Keratinocyte (primary cell): ENCODE measurements at regions not wholly inside any gene's neighbourhood (a gene's known extent, or its start where the extent isn't known, plus 50 kb on each side); places are given as distances from the start of the nearest gene placed in this dataset.

Experiments
- DNase-seq: peaks from one replicate; pipeline ENCODE4 v3.0.0-alpha.2; 2011; ENCODE audit warnings: low read depth, missing footprints, low spot score
- FAIRE-seq: peaks from 2 replicates; lab custom pipeline; 2011; peaks lifted over from hg19 to GRCh38; lab: Jason Lieb, UNC
- H2AFZ ChIP-seq: 2 replicates; pipeline ENCODE4 v1.6.0; 2012; ENCODE audit warnings: low read length, control low read depth, inconsistent platforms; ENCODE audit not compliant: control insufficient read depth
- H3K27ac ChIP-seq: 2 replicates; pipeline ENCODE4 v1.5.1; 2011; ENCODE audit warnings: low read length; ENCODE audit not compliant: control insufficient read depth, insufficient read depth
- H3K27me3 ChIP-seq: 3 replicates; pipeline ENCODE4 v1.6.0; 2011; ENCODE audit warnings: low read length; ENCODE audit not compliant: control insufficient read depth, insufficient read depth; ENCODE audit errors: extremely low read depth
- H3K36me3 ChIP-seq, 2 experiments: 2 replicates in 1 of 2; 3 replicates in 1 of 2; pipeline ENCODE4 v1.5.1; 2011; ENCODE audit warnings: low read length in 2 of 2, mild to moderate bottlenecking in 1 of 2; ENCODE audit not compliant: control insufficient read depth in 2 of 2, insufficient read depth in 2 of 2; ENCODE audit errors: extremely low read depth in 1 of 2
- H3K4me1 ChIP-seq: 3 replicates; pipeline ENCODE4 v1.5.1; 2011; ENCODE audit warnings: low read length; ENCODE audit not compliant: control insufficient read depth, insufficient read depth; ENCODE audit errors: extremely low read depth
- H3K4me2 ChIP-seq: 3 replicates; pipeline ENCODE4 v1.6.0; 2011; ENCODE audit warnings: low read depth, low read length; ENCODE audit not compliant: control insufficient read depth, insufficient read depth; ENCODE audit errors: extremely low read depth
- H3K4me3 ChIP-seq, 3 experiments: fragments of 200-600 bp in 1 of 3; sonication (generic) in 1 of 3; 2 replicates in 2 of 3; 3 replicates in 1 of 3; pipeline ENCODE4 v1.5.1; 2011 to 2016; ENCODE audit warnings: low read length in 3 of 3, mild to moderate bottlenecking in 3 of 3, control low read depth in 2 of 3, inconsistent platforms in 1 of 3, low read depth in 1 of 3, mixed read lengths in 1 of 3, mixed run types in 1 of 3, moderate library complexity in 1 of 3; ENCODE audit not compliant: control insufficient read depth in 2 of 3, insufficient read depth in 2 of 3; ENCODE audit errors: extremely low read depth in 1 of 3
- H3K79me2 ChIP-seq: 2 replicates; pipeline ENCODE4 v1.6.0; 2012; ENCODE audit warnings: low read length; ENCODE audit not compliant: control insufficient read depth, insufficient read depth
- H3K9ac ChIP-seq: 3 replicates; pipeline ENCODE4 v1.6.0; 2011; ENCODE audit warnings: low read length; ENCODE audit not compliant: control insufficient read depth, insufficient read depth; ENCODE audit errors: extremely low read depth
- H3K9me1 ChIP-seq: 3 replicates; pipeline ENCODE4 v1.6.0; 2011; ENCODE audit warnings: low read length; ENCODE audit not compliant: control insufficient read depth, insufficient read depth; ENCODE audit errors: extremely low read depth
- H3K9me3 ChIP-seq: 2 replicates; pipeline ENCODE4 v1.5.1; 2012; ENCODE audit warnings: low read depth, low read length; ENCODE audit not compliant: control insufficient read depth
- H4K20me1 ChIP-seq: 3 replicates; pipeline ENCODE4 v1.6.0; 2011; ENCODE audit warnings: low read length; ENCODE audit not compliant: control insufficient read depth, insufficient read depth; ENCODE audit errors: extremely low read depth
- CTCF ChIP-seq, 3 experiments: IDR thresholded peaks in 1 of 3; conservative IDR thresholded peaks in 1 of 3; optimal IDR thresholded peaks in 1 of 3; 2 replicates in 2 of 3; 3 replicates in 1 of 3; pipeline versions ENCODE3 to v1.5.1; 2011; ENCODE audit warnings: low read length in 3 of 3, mild to moderate bottlenecking in 3 of 3, moderate library complexity in 2 of 3, control low read depth in 1 of 3, inconsistent platforms in 1 of 3; ENCODE audit not compliant: insufficient read depth in 2 of 3; ENCODE audit errors: extremely low read depth in 1 of 3
- EZH2 ChIP-seq: IDR thresholded peaks from one replicate; pipeline ENCODE4 v1.6.1; 2012; ENCODE audit warnings: inconsistent platforms, mild to moderate bottlenecking, low read length, moderate library complexity
- dilution Hi-C: fragments of 300-500 bp; cut with MboI; formaldehyde crosslinking; loops from one replicate; pipeline ENCODE4 v1.7.0; 2020; ENCODE audit warnings: low sequenced_read_pairs; ENCODE audit not compliant: extremely low pct_ligation_motif_present

- Histone ChIP-seq H3K36me3 (no peaks in the 10 kb centered on the region), H3K9me3 (no peaks in the 10 kb centered on the region), H4K20me1 (no peaks in the 10 kb centered on the region), H3K9me1 (no peaks in the 10 kb centered on the region), H3K27me3 (no peaks in the 10 kb centered on the region), H3K4me3 (peak overlapping the region in 1 of 3 experiments; percentile 56), H3K9ac (no peak overlapping the region), H3K27ac (no peak overlapping the region), H2AFZ (peak overlapping the region; percentile 59), H3K4me2 (peak overlapping the region; percentile 80), H3K4me1 (peaks cover 11% of the 10 kb centered on the region), H3K79me2 (no peaks in the 10 kb centered on the region)
- FAIRE-seq (no peak), DNase-seq (no peak)
- TF ChIP-seq EZH2: no peak
- no peak for TF ChIP-seq CTCF (optimal IDR thresholded peaks at IDR 0.05 in 1 of 3, IDR thresholded peaks at IDR 0.05 in 1 of 3, conservative IDR thresholded peaks at IDR 0.05 in 1 of 3; ENCODE audit: extremely low read depth in 1 of 3, insufficient read depth in 2 of 3, low read length in 3 of 3)
- dilution Hi-C loops: no loop called here
Observed at GRCh38 chr9:129319938-129320481, 141.9 kb upstream of the IER5L start.

- DNase-seq (no peak), FAIRE-seq (no peak)
- no peaks in the 10 kb centered on the region for H3K79me2 ChIP-seq
- H3K4me2 ChIP-seq: no peak overlapping the region
- H3K9me3 ChIP-seq: no peaks in the 10 kb centered on the region
- no peaks in the 10 kb centered on the region for H3K9me1 ChIP-seq
- no peak for TF ChIP-seq CTCF (optimal IDR thresholded peaks at IDR 0.05 in 1 of 3, IDR thresholded peaks at IDR 0.05 in 1 of 3, conservative IDR thresholded peaks at IDR 0.05 in 1 of 3; ENCODE audit: extremely low read depth in 1 of 3, insufficient read depth in 2 of 3, low read length in 3 of 3)
- no peak overlapping the region for H3K4me3 ChIP-seq
- H2AFZ ChIP-seq: no peak overlapping the region
- peaks cover 11% of the 10 kb centered on the region for H3K4me1 ChIP-seq
- no peaks in the 10 kb centered on the region for H3K36me3 ChIP-seq
- dilution Hi-C loops: no loop called here
- no peaks in the 10 kb centered on the region for H4K20me1 ChIP-seq
- no peak overlapping the region for H3K9ac ChIP-seq
- H3K27ac ChIP-seq: no peak overlapping the region
- H3K27me3 ChIP-seq: no peaks in the 10 kb centered on the region
Observed at GRCh38 chr9:129319076-129319937, 141.2 kb upstream of the IER5L start.
